B cell (primary cell): ENCODE measurements at regions not wholly inside any gene's neighbourhood (a gene's known extent, or its start where the extent isn't known, plus 50 kb on each side); places are given as distances from the start of the nearest gene placed in this dataset.

Experiments used
- ATAC-seq: fragments of 200-7000 bp; cut with Tn5 transposase; one replicate; pipeline ENCODE4 v1.10.0; 2021; ENCODE audit warnings: low read depth, mild to moderate bottlenecking, moderate number of reproducible peaks, moderate library complexity
- CTCF ChIA-PET: fragments of 350-600 bp; sonication (Branson Sonifier 250); formaldehyde crosslinking; loops from one replicate; lab custom pipeline; 2021; ENCODE audit warnings: antibody characterized with exemption, inconsistent platforms; lab: Charles Lee
- POLR2A ChIA-PET: fragments of 350-600 bp; sonication (Branson Sonifier 250); formaldehyde crosslinking; loops from one replicate; lab custom pipeline; 2021; ENCODE audit warnings: antibody characterized with exemption; lab: Charles Lee
- DNase-seq: peaks from one replicate; pipeline ENCODE4 v3.0.0; 2013
- H2AFZ ChIP-seq: 2 replicates; pipeline ENCODE4 v1.6.1; 2012; ENCODE audit warnings: mild to moderate bottlenecking, low read depth, low read length; ENCODE audit not compliant: insufficient read depth, poor library complexity, severe bottlenecking
- H3K27ac ChIP-seq, 2 donors: 1 replicate in 1 of 2; 2 replicates in 1 of 2; pipeline ENCODE4 v1.5.1; 2012 to 2013; ENCODE audit warnings: low read length in 2 of 2, mild to moderate bottlenecking in 2 of 2, moderate library complexity in 1 of 2
- H3K27me3 ChIP-seq, 4 experiments: fragments of 200-600 bp in 1 of 4; sonication (generic) in 1 of 4; replicated peaks in 1 of 4; 1 replicate in 2 of 4; 2 replicates in 2 of 4; pipeline versions ENCODE4 v1.6.1 to v1.7.0; 2013 to 2016; ENCODE audit warnings: low read length in 3 of 4, mild to moderate bottlenecking in 2 of 4, mixed read lengths in 1 of 4, moderate library complexity in 1 of 4; ENCODE audit not compliant: insufficient read depth in 4 of 4, control insufficient read depth in 3 of 4; ENCODE audit errors: control extremely low read depth in 1 of 4
- H3K36me3 ChIP-seq, 2 experiments: replicated peaks in 1 of 2; 1 replicate in 1 of 2; 2 replicates in 1 of 2; pipeline versions ENCODE4 v1.6.1 to v1.7.1; 2013; ENCODE audit warnings: low read length in 1 of 2; ENCODE audit not compliant: insufficient read depth in 2 of 2, control insufficient read depth in 1 of 2; ENCODE audit errors: control extremely low read depth in 1 of 2, extremely low read depth in 1 of 2
- H3K4me1 ChIP-seq, 2 donors: fragments of 200-600 bp in 1 of 2; sonication (generic) in 1 of 2; 1 replicate in 1 of 2; 2 replicates in 1 of 2; pipeline versions ENCODE4 v1.5.1 to v1.6.1; 2013 to 2017; ENCODE audit warnings: low read length in 2 of 2; ENCODE audit not compliant: control insufficient read depth in 2 of 2, insufficient read depth in 2 of 2
- H3K4me2 ChIP-seq: replicated peaks from 2 replicates; pipeline ENCODE3; 2012; ENCODE audit warnings: mild to moderate bottlenecking, low read depth, low read length; ENCODE audit not compliant: poor library complexity, severe bottlenecking
- H3K4me3 ChIP-seq, 5 experiments: fragments of 200-600 bp in 1 of 5; sonication (generic) in 1 of 5; 1 replicate in 3 of 5; 2 replicates in 2 of 5; pipeline versions ENCODE4 v1.5.1 to v1.7.0; 2011 to 2016; ENCODE audit warnings: low read length in 4 of 5, mild to moderate bottlenecking in 4 of 5, low read depth in 2 of 5, control low read depth in 1 of 5, moderate library complexity in 1 of 5; ENCODE audit not compliant: insufficient read depth in 1 of 5; ENCODE audit errors: control extremely low read depth in 1 of 5, extremely low read depth in 1 of 5
- H3K79me2 ChIP-seq: fragments of 200-600 bp; sonication (generic); one replicate; pipeline ENCODE4 v1.6.0; 2016; ENCODE audit warnings: low read length; ENCODE audit not compliant: control insufficient read depth, insufficient read depth
- H3K9ac ChIP-seq: fragments of 200-600 bp; sonication (generic); 2 replicates; pipeline ENCODE4 v1.6.1; 2017; ENCODE audit warnings: mild to moderate bottlenecking, low read length, moderate library complexity
- H3K9me3 ChIP-seq, 3 donors: one replicate each; pipeline versions ENCODE4 v1.6.1 to v1.7.1; 2013; ENCODE audit warnings: low read length in 2 of 3; ENCODE audit not compliant: control insufficient read depth in 2 of 3, insufficient read depth in 1 of 3; ENCODE audit errors: control extremely low read depth in 1 of 3
- H4K20me1 ChIP-seq: 2 replicates; pipeline ENCODE4 v1.6.0; 2012; ENCODE audit warnings: mild to moderate bottlenecking, low read length; ENCODE audit not compliant: insufficient read depth, control insufficient read depth, poor library complexity, severe bottlenecking
- H3K27ac Mint-ChIP-seq: one replicate; pipeline ENCODE4 v1.8.0; 2021; ENCODE audit warnings: mixed read lengths
- H3K27me3 Mint-ChIP-seq: one replicate; pipeline ENCODE4 v1.8.0; 2021; ENCODE audit warnings: mixed read lengths
- H3K4me1 Mint-ChIP-seq: one replicate; pipeline ENCODE4 v1.8.0; 2021; ENCODE audit warnings: mixed read lengths
- H3K4me3 Mint-ChIP-seq: one replicate; pipeline ENCODE4 v1.8.0; 2021; ENCODE audit warnings: mixed read lengths
- H3K9me3 Mint-ChIP-seq: one replicate; pipeline ENCODE4 v1.8.0; 2022; ENCODE audit warnings: mixed read lengths; ENCODE audit not compliant: insufficient read depth
- EZH2 ChIP-seq: IDR thresholded peaks from 2 replicates; pipeline ENCODE4 v1.6.1; 2012; ENCODE audit warnings: borderline replicate concordance, low read depth, mild to moderate bottlenecking, moderate library complexity, low read length; ENCODE audit not compliant: insufficient read depth, poor library complexity, severe bottlenecking
- WGBS: methylation state at CpG from one replicate; pipeline ENCODE4 v1.1.5; 2013; ENCODE audit warnings: missing lambda C conversion rate; ENCODE audit not compliant: insufficient coverage; 5-methylcytosine and 5-hydroxymethylcytosine counted together
- intact Hi-C: fragments of 100-400 bp; cut with micrococcal nuclease; formaldehyde crosslinking; loops from one replicate; pipeline ENCODE4 v1.10.0; 2022
- TF ChIP-seq, protein P1 (sequence below): fragments of 200-600 bp; IDR thresholded peaks from one replicate; pipeline ENCODE4 v1.8.0; 2022; ENCODE audit warnings: antibody characterized with exemption, mild to moderate bottlenecking

DNA sequence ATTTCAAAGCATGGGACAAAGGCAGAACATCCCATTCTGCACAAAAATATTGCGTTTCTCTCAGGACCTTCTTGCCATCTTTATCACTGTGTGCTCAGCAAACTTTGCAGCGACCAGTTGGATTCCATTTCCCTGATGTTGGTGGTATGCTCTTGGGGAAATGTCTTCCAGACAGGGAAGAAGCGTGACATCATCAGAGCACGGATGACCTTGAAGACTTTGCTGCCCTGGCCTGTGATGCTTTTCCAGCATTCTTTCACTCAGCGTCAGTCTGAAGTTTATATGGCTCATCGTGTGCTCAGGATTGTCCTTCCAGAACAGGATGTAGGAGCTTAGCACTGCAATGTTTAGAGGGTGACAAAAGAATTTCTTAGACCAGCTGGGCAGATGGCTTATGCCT is 131.4 kb upstream of the F3 start:
- CTCF ChIA-PET = no interaction called here
- no peaks in the 10 kb centered on the region for H3K27me3 ChIP-seq
- no peaks in the 10 kb centered on the region for H3K27me3 Mint-ChIP-seq
- H3K4me1 ChIP-seq = no peaks in the 10 kb centered on the region
- ATAC-seq (no peak), DNase-seq (no peak)
- 98% methylated on average over 5 of the region's 6 CpGs for WGBS
- H3K9me3 Mint-ChIP-seq = no peaks in the 10 kb centered on the region
- no peak overlapping the region for H3K4me2 ChIP-seq
- no peaks in the 10 kb centered on the region for H3K79me2 ChIP-seq
- H3K9me3 ChIP-seq = peaks cover 0 to 3% (median 0%) of the 10 kb centered on the region in 3 donors
- H3K27ac Mint-ChIP-seq = no peak overlapping the region
- H3K9ac ChIP-seq = no peak overlapping the region
- intact Hi-C loops = no loop called here
- no peak overlapping the region for H3K4me3 Mint-ChIP-seq
- no peak for TF ChIP-seq EZH2
- TF ChIP-seq, protein P1, sequence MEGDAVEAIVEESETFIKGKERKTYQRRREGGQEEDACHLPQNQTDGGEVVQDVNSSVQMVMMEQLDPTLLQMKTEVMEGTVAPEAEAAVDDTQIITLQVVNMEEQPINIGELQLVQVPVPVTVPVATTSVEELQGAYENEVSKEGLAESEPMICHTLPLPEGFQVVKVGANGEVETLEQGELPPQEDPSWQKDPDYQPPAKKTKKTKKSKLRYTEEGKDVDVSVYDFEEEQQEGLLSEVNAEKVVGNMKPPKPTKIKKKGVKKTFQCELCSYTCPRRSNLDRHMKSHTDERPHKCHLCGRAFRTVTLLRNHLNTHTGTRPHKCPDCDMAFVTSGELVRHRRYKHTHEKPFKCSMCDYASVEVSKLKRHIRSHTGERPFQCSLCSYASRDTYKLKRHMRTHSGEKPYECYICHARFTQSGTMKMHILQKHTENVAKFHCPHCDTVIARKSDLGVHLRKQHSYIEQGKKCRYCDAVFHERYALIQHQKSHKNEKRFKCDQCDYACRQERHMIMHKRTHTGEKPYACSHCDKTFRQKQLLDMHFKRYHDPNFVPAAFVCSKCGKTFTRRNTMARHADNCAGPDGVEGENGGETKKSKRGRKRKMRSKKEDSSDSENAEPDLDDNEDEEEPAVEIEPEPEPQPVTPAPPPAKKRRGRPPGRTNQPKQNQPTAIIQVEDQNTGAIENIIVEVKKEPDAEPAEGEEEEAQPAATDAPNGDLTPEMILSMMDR = no peak
- no peaks in the 10 kb centered on the region for H4K20me1 ChIP-seq
- H3K4me1 Mint-ChIP-seq = no peaks in the 10 kb centered on the region
- H3K27ac ChIP-seq = no peak overlapping the region
- H2AFZ ChIP-seq = no peak overlapping the region
- POLR2A ChIA-PET = no interaction called here
- no peak overlapping the region for H3K4me3 ChIP-seq
- H3K36me3 ChIP-seq = no peaks in the 10 kb centered on the region

DNA sequence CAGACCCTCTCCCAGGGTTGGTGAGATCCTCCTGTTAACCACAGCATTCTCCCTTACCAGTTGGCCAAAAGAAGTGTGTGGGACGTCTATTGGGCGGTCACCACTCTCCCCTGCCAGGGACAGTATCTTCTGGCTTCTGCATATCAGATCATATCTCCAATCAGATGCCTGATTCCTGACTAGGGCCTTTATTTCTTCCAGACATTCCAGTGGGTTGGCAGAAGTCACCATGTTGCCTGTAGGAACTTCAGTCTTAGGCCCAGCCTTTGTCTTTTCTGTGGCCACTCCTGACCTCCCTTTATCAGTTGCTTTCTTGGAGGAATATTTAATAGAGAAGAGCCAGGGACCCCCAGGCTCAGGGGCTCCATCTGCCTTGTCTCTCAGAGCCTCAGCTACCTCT is 130.4 kb upstream of the F3 start:
- TF ChIP-seq, protein P1 = no peak
- no peak for TF ChIP-seq EZH2
- Mint-ChIP-seq H3K4me1 (no peaks in the 10 kb centered on the region), H3K27me3 (peaks cover 5% of the 10 kb centered on the region), H3K27ac (no peak overlapping the region), H3K4me3 (no peak overlapping the region), H3K9me3 (no peaks in the 10 kb centered on the region)
- Histone ChIP-seq H3K27ac (no peak overlapping the region), H3K9ac (no peak overlapping the region), H3K79me2 (no peaks in the 10 kb centered on the region), H3K27me3 (no peaks in the 10 kb centered on the region), H3K9me3 (peaks cover 0 to 3% (median 0%) of the 10 kb centered on the region in 3 donors), H3K4me3 (no peak overlapping the region), H3K4me2 (no peak overlapping the region), H3K36me3 (no peaks in the 10 kb centered on the region), H3K4me1 (no peaks in the 10 kb centered on the region), H4K20me1 (no peaks in the 10 kb centered on the region), H2AFZ (no peak overlapping the region)
- DNase-seq = no peak
- POLR2A ChIA-PET = no interaction called here
- intact Hi-C loops = no loop called here
- WGBS = 89% methylated on average over 2 of the region's 2 CpGs
- ATAC-seq = no peak
- CTCF ChIA-PET = no interaction called here
